H1 (cell line): ENCODE measurements at regions not wholly inside any gene's neighbourhood (a gene's known extent, or its start where the extent isn't known, plus 50 kb on each side); places are given as distances from the start of the nearest gene placed in this dataset.

Experiments used
- CTCF ChIA-PET: fragments of 300-600 bp; sonication (Branson Sonifier 250); formaldehyde crosslinking; loops from one replicate; lab custom pipeline; 2021; ENCODE audit not compliant: partially characterized antibody; lab: Charles Lee
- POLR2A ChIA-PET: fragments of 300-600 bp; sonication (Branson Sonifier 250); formaldehyde crosslinking; loops from one replicate; lab custom pipeline; 2021; ENCODE audit warnings: inconsistent platforms; ENCODE audit not compliant: partially characterized antibody; lab: Charles Lee
- DNase-seq, 2 experiments: peaks; one replicate each; pipeline versions ENCODE4 v3.0.0 to v3.0.0-alpha.2; 2010 to 2022; ENCODE audit warnings: low spot score in 2 of 2, low read depth in 1 of 2, mixed read lengths in 1 of 2
- FAIRE-seq: peaks from 2 replicates; lab custom pipeline; 2011; peaks lifted over from hg19 to GRCh38; lab: Jason Lieb, UNC
- H2AFZ ChIP-seq: 2 replicates; pipeline ENCODE4 v1.8.1; 2012; ENCODE audit warnings: low read length, inconsistent platforms
- H2AK5ac ChIP-seq: 2 replicates; pipeline ENCODE4 v1.6.1; 2013; ENCODE audit warnings: low read depth, low read length
- H2BK120ac ChIP-seq: replicated peaks from 2 replicates; pipeline ENCODE3; 2013; ENCODE audit warnings: low read depth, low read length, inconsistent platforms
- H2BK12ac ChIP-seq: 2 replicates; pipeline ENCODE4 v1.6.1; 2013; ENCODE audit warnings: low read depth, low read length
- H2BK15ac ChIP-seq: 2 replicates; pipeline ENCODE4 v1.6.1; 2013; ENCODE audit warnings: low read length
- H2BK20ac ChIP-seq: 2 replicates; pipeline ENCODE4 v1.6.1; 2013; ENCODE audit warnings: low read length
- H2BK5ac ChIP-seq: 2 replicates; pipeline ENCODE4 v1.6.1; 2013; ENCODE audit warnings: low read depth, low read length
- H3K14ac ChIP-seq: 2 replicates; pipeline ENCODE4 v1.6.1; 2013; ENCODE audit warnings: inconsistent platforms; ENCODE audit not compliant: insufficient read length
- H3K18ac ChIP-seq: 2 replicates; pipeline ENCODE4 v1.6.1; 2013; ENCODE audit warnings: low read length; ENCODE audit errors: extremely low read depth
- H3K23ac ChIP-seq: 2 replicates; pipeline ENCODE4 v1.6.1; 2013; ENCODE audit warnings: inconsistent platforms; ENCODE audit not compliant: insufficient read length
- H3K23me2 ChIP-seq: 2 replicates; pipeline ENCODE4 v1.6.1; 2013; ENCODE audit warnings: low read depth, low read length
- H3K27ac ChIP-seq: 2 replicates; pipeline ENCODE4 v1.6.1; 2011; ENCODE audit warnings: low read depth, low read length, inconsistent platforms
- H3K27me3 ChIP-seq, 4 experiments: replicated peaks in 1 of 4; 1 replicate in 1 of 4; 2 replicates in 3 of 4; pipeline versions ENCODE4 v1.6.1 to v1.8.1; 2011 to 2013; ENCODE audit warnings: low read length in 3 of 4, mild to moderate bottlenecking in 3 of 4, inconsistent platforms in 2 of 4, mixed read lengths in 2 of 4, moderate library complexity in 1 of 4; ENCODE audit not compliant: control insufficient read depth in 3 of 4, insufficient read depth in 3 of 4; ENCODE audit errors: extremely low read depth in 1 of 4
- H3K36me3 ChIP-seq, 4 experiments: 2 replicates each; pipeline versions ENCODE4 v1.6.1 to v1.8.1; 2011 to 2013; ENCODE audit warnings: mild to moderate bottlenecking in 4 of 4, low read length in 3 of 4, moderate library complexity in 2 of 4, control low read depth in 1 of 4, inconsistent platforms in 1 of 4; ENCODE audit not compliant: insufficient read depth in 4 of 4, control insufficient read depth in 2 of 4
- H3K4ac ChIP-seq: replicated peaks from 2 replicates; pipeline ENCODE3; 2013; ENCODE audit warnings: low read length, low read depth, mixed read lengths, inconsistent platforms; ENCODE audit not compliant: insufficient read length
- H3K4me1 ChIP-seq, 4 experiments: replicated peaks in 1 of 4; 1 replicate in 1 of 4; 2 replicates in 3 of 4; pipeline versions ENCODE4 v1.6.1 to v1.8.1; 2011 to 2013; ENCODE audit warnings: low read length in 3 of 4, inconsistent platforms in 2 of 4, mixed read lengths in 1 of 4; ENCODE audit not compliant: insufficient read depth in 4 of 4, control insufficient read depth in 3 of 4
- H3K4me2 ChIP-seq, 2 experiments: 2 replicates each; pipeline versions ENCODE4 v1.6.1 to v1.8.1; 2011 to 2013; ENCODE audit warnings: low read depth in 2 of 2, low read length in 2 of 2, control low read depth in 1 of 2, inconsistent platforms in 1 of 2, mild to moderate bottlenecking in 1 of 2; ENCODE audit not compliant: insufficient read depth in 1 of 2
- H3K4me3 ChIP-seq, 4 experiments: fragments of 200-600, 300-600 bp in 1 of 4; sonication (generic), shearing (Covaris generic), sonication (Bioruptor Twin) in 1 of 4; 2 replicates each; pipeline versions ENCODE4 v1.5.1 to v1.8.1; 2011 to 2016; ENCODE audit warnings: low read length in 4 of 4, low read depth in 3 of 4, control low read depth in 2 of 4, inconsistent platforms in 2 of 4, mild to moderate bottlenecking in 2 of 4, mixed read lengths in 1 of 4, moderate library complexity in 1 of 4; ENCODE audit not compliant: insufficient read depth in 2 of 4; ENCODE audit errors: extremely low read depth in 1 of 4
- H3K56ac ChIP-seq: replicated peaks from 2 replicates; pipeline ENCODE3; 2013; ENCODE audit warnings: low read depth, mild to moderate bottlenecking, mixed read lengths, low read length, inconsistent platforms; ENCODE audit not compliant: insufficient read length
- H3K79me1 ChIP-seq: 2 replicates; pipeline ENCODE4 v1.6.1; 2013; ENCODE audit warnings: low read depth, low read length, control low read depth
- H3K79me2 ChIP-seq, 2 experiments: 2 replicates each; pipeline versions ENCODE4 v1.6.1 to v1.8.1; 2012 to 2013; ENCODE audit warnings: low read length in 2 of 2, mild to moderate bottlenecking in 2 of 2, inconsistent platforms in 1 of 2; ENCODE audit not compliant: insufficient read depth in 2 of 2, control insufficient read depth in 1 of 2
- H3K9ac ChIP-seq, 4 experiments: replicated peaks in 1 of 4; 1 replicate in 1 of 4; 2 replicates in 3 of 4; pipeline versions ENCODE4 v1.6.1 to v1.8.1; 2011 to 2013; ENCODE audit warnings: low read depth in 3 of 4, low read length in 3 of 4, control low read depth in 2 of 4, mild to moderate bottlenecking in 2 of 4, moderate library complexity in 2 of 4, inconsistent platforms in 1 of 4; ENCODE audit errors: extremely low read depth in 1 of 4
- H3K9me3 ChIP-seq, 2 experiments: 2 replicates each; pipeline versions ENCODE4 v1.6.1 to v1.8.1; 2012 to 2013; ENCODE audit warnings: mild to moderate bottlenecking in 2 of 2, moderate library complexity in 2 of 2, control low read depth in 1 of 2, inconsistent platforms in 1 of 2, low read depth in 1 of 2, low read length in 1 of 2, mixed read lengths in 1 of 2; ENCODE audit not compliant: insufficient read depth in 2 of 2
- H4K20me1 ChIP-seq, 2 experiments: replicated peaks in 1 of 2; 2 replicates each; pipeline versions ENCODE3 to v1.8.1; 2011 to 2013; ENCODE audit warnings: inconsistent platforms in 2 of 2, low read length in 2 of 2, mild to moderate bottlenecking in 1 of 2; ENCODE audit not compliant: insufficient read depth in 2 of 2, control insufficient read depth in 1 of 2
- H4K5ac ChIP-seq: 2 replicates; pipeline ENCODE4 v1.6.1; 2013; ENCODE audit warnings: low read length, low read depth, mixed read lengths, inconsistent platforms; ENCODE audit not compliant: insufficient read length
- H4K8ac ChIP-seq: 2 replicates; pipeline ENCODE4 v1.8.0; 2013; ENCODE audit warnings: mild to moderate bottlenecking, moderate library complexity, low read length, inconsistent platforms; ENCODE audit not compliant: insufficient read depth; ENCODE audit errors: extremely low read depth
- H4K91ac ChIP-seq: replicated peaks from 2 replicates; pipeline ENCODE3; 2013; ENCODE audit warnings: low read length, mixed read lengths, inconsistent platforms; ENCODE audit not compliant: insufficient read length
- CBX8 ChIP-seq: fragments of 300-800, 300-1000 bp; sonication (generic); IDR thresholded peaks from 2 replicates; pipeline ENCODE4 v1.7.1; 2016; ENCODE audit warnings: low read depth, low read length, borderline replicate concordance
- EP300 ChIP-seq, 2 experiments: IDR thresholded peaks; 1 replicate in 1 of 2; 2 replicates in 1 of 2; pipeline ENCODE4 v1.6.1; 2011 to 2012; ENCODE audit warnings: low read depth in 2 of 2, low read length in 2 of 2, mild to moderate bottlenecking in 2 of 2, borderline replicate concordance in 1 of 2, inconsistent platforms in 1 of 2, moderate library complexity in 1 of 2
- NRF1 ChIP-seq: IDR thresholded peaks from 2 replicates; pipeline ENCODE4 v1.6.1; 2011; ENCODE audit warnings: mild to moderate bottlenecking, low read depth, low read length, improper control_type of control experiment
- WGBS, 2 experiments: shearing (Covaris generic) in 1 of 2; methylation state at CpG; one replicate each; pipeline versions ENCODE4 v1.1.6 to v1.1.7; 2013 to 2015; ENCODE audit warnings: low lambda C conversion rate in 2 of 2, mixed read lengths in 2 of 2, inconsistent platforms in 1 of 2, low coverage in 1 of 2, missing lambda C conversion rate in 1 of 2; ENCODE audit not compliant: insufficient replicate concordance in 2 of 2, insufficient coverage in 1 of 2, insufficient read length in 1 of 2; ENCODE audit errors: extremely low coverage in 1 of 2, missing lambda C conversion rate in 1 of 2; 5-methylcytosine and 5-hydroxymethylcytosine counted together

DNA sequence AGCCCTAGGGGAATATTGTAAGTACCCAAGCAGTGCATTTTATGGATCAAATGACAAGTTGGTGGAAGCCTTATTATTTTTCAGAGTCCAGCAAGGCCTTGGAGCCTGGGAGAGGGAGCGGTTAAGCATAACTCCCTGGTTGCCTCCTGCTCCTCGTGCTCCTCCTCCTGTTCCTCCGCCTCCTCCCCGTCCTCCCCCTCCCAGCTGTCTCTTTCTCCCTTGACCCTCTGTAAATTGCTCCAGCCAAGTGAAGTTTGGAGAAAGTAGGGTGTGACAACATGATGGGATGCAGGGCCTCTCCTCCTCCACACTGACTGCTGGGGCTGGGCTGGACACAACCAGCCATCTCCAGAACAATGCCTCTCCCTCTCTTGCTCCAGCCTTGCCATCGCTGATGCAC is 586.9 kb downstream of the CCDC171 start:
- Histone ChIP-seq H2AK5ac (no peak overlapping the region), H3K79me2 (no peaks in the 10 kb centered on the region), H2BK12ac (no peak overlapping the region), H3K4me2 (no peak overlapping the region), H3K27ac (no peak overlapping the region), H3K4ac (no peak overlapping the region), H3K23ac (no peak overlapping the region), H2BK15ac (no peak overlapping the region), H3K79me1 (no peaks in the 10 kb centered on the region), H4K5ac (no peak overlapping the region), H3K56ac (no peak overlapping the region), H3K9ac (no peak overlapping the region), H3K4me1 (peaks cover 0 to 3% (median 2%) of the 10 kb centered on the region in 4 experiments; a peak in 3 of 7 replicates), H3K14ac (no peak overlapping the region), H3K36me3 (no peaks in the 10 kb centered on the region), H4K8ac (peak overlapping the region; percentile 1; the same call in 1 of the 2 replicates)
- no peak for TF ChIP-seq EP300 (IDR thresholded peaks at IDR 0.05; ENCODE audit: borderline replicate concordance in 1 of 2, low read depth in 2 of 2, low read length in 2 of 2)
- no peak for TF ChIP-seq CBX8
- no peak for TF ChIP-seq NRF1
- TF ChIP-seq, all 59 proteins: peak for 0
- no peak overlapping the region for H2BK20ac ChIP-seq
- FAIRE-seq (no peak), DNase-seq (no peak)
- H2BK120ac ChIP-seq = no peak overlapping the region
- H2AFZ ChIP-seq = no peak overlapping the region
- H4K20me1 ChIP-seq = no peaks in the 10 kb centered on the region
- ChIA-PET CTCF (interaction anchor here (0.6 to 1.4 kb wide), 4 partner anchors 14 to 1670 kb away, joined by 3 to 4 read pairs (median 4); no protein-coding TSS in a partner anchor), POLR2A (no interaction called here)
- no peaks in the 10 kb centered on the region for H3K9me3 ChIP-seq
- H3K18ac ChIP-seq = no peak overlapping the region
- 96% methylated on average over 4 of the region's 5 CpGs; no CpG with 5 or more reads in 1 of the 2 experiments for WGBS, 2 experiments
- H3K4me3 ChIP-seq = no peak overlapping the region
- no peak overlapping the region for H2BK5ac ChIP-seq
- no peak overlapping the region for H4K91ac ChIP-seq
- H3K23me2 ChIP-seq = no peaks in the 10 kb centered on the region
- no peaks in the 10 kb centered on the region for H3K27me3 ChIP-seq
